NT2/D1 (cell line): ENCODE measurements at regions not wholly inside any gene's neighbourhood (a gene's known extent, or its start where the extent isn't known, plus 50 kb on each side); places are given as distances from the start of the nearest gene placed in this dataset.

ENCODE experiments used
- SUZ12 ChIP-seq: IDR thresholded peaks from 2 replicates; pipeline ENCODE4 v1.6.1; 2011; ENCODE audit not compliant: insufficient read length, insufficient read depth; ENCODE audit errors: extremely low read depth
- YY1 ChIP-seq: IDR thresholded peaks from 2 replicates; pipeline ENCODE4 v1.6.1; 2011; ENCODE audit not compliant: insufficient read length, insufficient read depth

DNA sequence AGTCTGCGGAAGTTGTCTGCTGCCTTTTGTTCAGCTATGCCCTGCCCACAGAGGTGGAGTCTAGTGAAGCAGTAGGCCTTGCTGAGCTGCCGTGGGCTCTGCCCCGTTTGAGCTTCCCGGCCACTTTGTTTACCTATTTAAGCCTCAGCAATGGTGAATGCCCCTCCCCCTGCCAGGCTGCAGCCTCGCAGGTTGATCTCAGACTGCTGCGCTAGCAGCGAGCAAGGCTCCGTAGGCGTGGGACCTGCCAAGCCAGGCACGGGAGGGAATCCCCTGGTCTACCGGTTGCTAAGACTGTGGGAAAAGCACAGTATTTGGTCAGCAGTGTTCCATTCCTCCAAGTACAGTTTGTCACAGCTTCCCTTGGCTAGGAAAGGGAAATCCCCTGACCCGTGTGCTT lies 143.6 kb downstream of the DYRK2 start:
- TF ChIP-seq SUZ12 = no peak
- TF ChIP-seq YY1 = no peak
